ENCODE measurements at regions not wholly inside any gene's neighbourhood (a gene's known extent, or its start where the extent isn't known, plus 50 kb on each side); places are given as distances from the start of the nearest gene placed in this dataset.

DNA sequence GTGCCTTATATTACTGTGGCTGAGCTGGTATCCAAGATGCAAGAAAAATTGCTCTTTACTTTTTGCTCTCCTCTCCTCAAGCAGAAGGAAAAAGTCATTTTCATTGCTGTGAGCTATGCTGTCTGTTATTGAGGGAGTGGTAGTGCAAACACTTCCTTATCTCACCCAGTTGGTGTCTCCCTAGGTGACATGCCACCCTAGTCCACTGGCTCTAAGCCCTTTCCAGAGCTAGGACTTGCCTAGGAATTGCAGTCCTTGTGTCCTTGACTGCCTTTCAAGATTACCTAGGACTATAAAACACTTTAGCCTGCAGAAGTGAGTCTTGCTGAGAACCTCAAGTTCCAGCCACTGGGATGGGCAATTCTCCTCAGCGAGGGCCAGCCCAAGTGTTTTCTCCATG is 458.3 kb downstream of the MRPL39 start:
- H3K27ac ChIP-seq (ENCODE audit: low read depth in 1 of 2, low read length in 2 of 2): no peak overlapping the region
- DNase-seq (ENCODE audit: low spot score): no peak
- H3K9me3 ChIP-seq (ENCODE audit: control insufficient read depth in 4 of 4, low read length in 3 of 4): no peaks in the 10 kb centered on the region
- no peak overlapping the region for H3K9ac ChIP-seq (ENCODE audit: low read depth in 1 of 2, low read length in 2 of 2)
- no peak overlapping the region for H3K4me3 ChIP-seq (ENCODE audit: low read depth in 1 of 3, low read length in 3 of 3)
- no peak for TF ChIP-seq JUND (IDR thresholded peaks at IDR 0.05)
- no peak for TF ChIP-seq NR2F2 (IDR thresholded peaks at IDR 0.05)
- TF ChIP-seq, protein P1, sequence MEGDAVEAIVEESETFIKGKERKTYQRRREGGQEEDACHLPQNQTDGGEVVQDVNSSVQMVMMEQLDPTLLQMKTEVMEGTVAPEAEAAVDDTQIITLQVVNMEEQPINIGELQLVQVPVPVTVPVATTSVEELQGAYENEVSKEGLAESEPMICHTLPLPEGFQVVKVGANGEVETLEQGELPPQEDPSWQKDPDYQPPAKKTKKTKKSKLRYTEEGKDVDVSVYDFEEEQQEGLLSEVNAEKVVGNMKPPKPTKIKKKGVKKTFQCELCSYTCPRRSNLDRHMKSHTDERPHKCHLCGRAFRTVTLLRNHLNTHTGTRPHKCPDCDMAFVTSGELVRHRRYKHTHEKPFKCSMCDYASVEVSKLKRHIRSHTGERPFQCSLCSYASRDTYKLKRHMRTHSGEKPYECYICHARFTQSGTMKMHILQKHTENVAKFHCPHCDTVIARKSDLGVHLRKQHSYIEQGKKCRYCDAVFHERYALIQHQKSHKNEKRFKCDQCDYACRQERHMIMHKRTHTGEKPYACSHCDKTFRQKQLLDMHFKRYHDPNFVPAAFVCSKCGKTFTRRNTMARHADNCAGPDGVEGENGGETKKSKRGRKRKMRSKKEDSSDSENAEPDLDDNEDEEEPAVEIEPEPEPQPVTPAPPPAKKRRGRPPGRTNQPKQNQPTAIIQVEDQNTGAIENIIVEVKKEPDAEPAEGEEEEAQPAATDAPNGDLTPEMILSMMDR (IDR thresholded peaks at IDR 0.05; ENCODE audit: low read depth, low read length, missing input control): no peak
- no peak for TF ChIP-seq GABPA (IDR thresholded peaks at IDR 0.05 in 1 of 2, conservative IDR thresholded peaks at IDR 0.05 in 1 of 2)
- TF ChIP-seq SP1 (IDR thresholded peaks at IDR 0.05): no peak
- no peaks in the 10 kb centered on the region for H3K27me3 ChIP-seq (ENCODE audit: control insufficient read depth in 4 of 4, insufficient read depth in 4 of 4, low read length in 3 of 4)
- WGBS: 81% methylated on average over 1 of the region's 1 CpG
- no peaks in the 10 kb centered on the region for H3K36me3 ChIP-seq (ENCODE audit: control insufficient read depth in 4 of 4, insufficient read depth in 3 of 4, low read depth in 1 of 4, low read length in 3 of 4)
- H3K4me1 ChIP-seq (ENCODE audit: control insufficient read depth in 4 of 4, insufficient read depth in 4 of 4, low read length in 3 of 4): no peaks in the 10 kb centered on the region

DNA sequence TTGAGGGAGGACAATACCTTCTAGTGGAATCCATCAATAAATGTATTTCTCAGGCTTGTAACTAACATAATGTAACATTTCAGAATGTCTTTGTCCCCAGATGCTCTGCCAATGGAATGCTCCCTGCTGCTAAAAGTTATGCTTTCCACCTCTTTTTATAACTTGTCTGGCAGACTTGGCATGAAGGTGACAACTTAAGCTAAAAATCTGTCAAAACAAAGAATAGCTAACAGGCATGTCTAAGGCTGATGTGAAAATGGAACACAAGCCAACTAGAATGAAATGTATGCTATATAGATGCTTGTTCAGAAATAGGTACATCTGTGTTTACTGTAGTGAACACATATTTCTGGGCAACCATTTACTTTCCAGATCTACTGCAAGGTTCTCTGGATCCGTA is 467.9 kb downstream of the MRPL39 start:
- no peaks in the 10 kb centered on the region for H3K36me3 ChIP-seq (ENCODE audit: control insufficient read depth in 4 of 4, insufficient read depth in 3 of 4, low read depth in 1 of 4, low read length in 3 of 4)
- H3K9me3 ChIP-seq (ENCODE audit: control insufficient read depth in 4 of 4, low read length in 3 of 4): no peaks in the 10 kb centered on the region
- no peak overlapping the region for H3K9ac ChIP-seq (ENCODE audit: low read depth in 1 of 2, low read length in 2 of 2)
- 65% methylated on average over 1 of the region's 1 CpG for WGBS
- DNase-seq (ENCODE audit: low spot score): no peak
- no peaks in the 10 kb centered on the region for H3K4me1 ChIP-seq (ENCODE audit: control insufficient read depth in 4 of 4, insufficient read depth in 4 of 4, low read length in 3 of 4)
- no peak overlapping the region for H3K27ac ChIP-seq (ENCODE audit: low read depth in 1 of 2, low read length in 2 of 2)
- no peaks in the 10 kb centered on the region for H3K27me3 ChIP-seq (ENCODE audit: control insufficient read depth in 4 of 4, insufficient read depth in 4 of 4, low read length in 3 of 4)
- H3K4me3 ChIP-seq (ENCODE audit: low read depth in 1 of 3, low read length in 3 of 3): no peak overlapping the region
- TF ChIP-seq GABPA (IDR thresholded peaks at IDR 0.05 in 1 of 2, conservative IDR thresholded peaks at IDR 0.05 in 1 of 2): no peak
- no peak for TF ChIP-seq SP1 (IDR thresholded peaks at IDR 0.05)
- no peak for TF ChIP-seq NR2F2 (IDR thresholded peaks at IDR 0.05)
- TF ChIP-seq, protein P2, sequence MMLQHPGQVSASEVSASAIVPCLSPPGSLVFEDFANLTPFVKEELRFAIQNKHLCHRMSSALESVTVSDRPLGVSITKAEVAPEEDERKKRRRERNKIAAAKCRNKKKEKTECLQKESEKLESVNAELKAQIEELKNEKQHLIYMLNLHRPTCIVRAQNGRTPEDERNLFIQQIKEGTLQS (IDR thresholded peaks at IDR 0.05): no peak
- TF ChIP-seq TAF1 (conservative IDR thresholded peaks at IDR 0.05): no peak
- no peak for TF ChIP-seq HNF4G (IDR thresholded peaks at IDR 0.05)
- TF ChIP-seq FOXA2 (IDR thresholded peaks at IDR 0.05): no peak
- TF ChIP-seq JUND (IDR thresholded peaks at IDR 0.05): no peak
- TF ChIP-seq, protein P1 (IDR thresholded peaks at IDR 0.05; ENCODE audit: low read depth, low read length, missing input control): no peak
- no peak for TF ChIP-seq FOXA1 (IDR thresholded peaks at IDR 0.05)
- no peak for TF ChIP-seq EGR1 (IDR thresholded peaks at IDR 0.05; ENCODE audit: low read depth in 2 of 2)
- TF ChIP-seq, protein P3, sequence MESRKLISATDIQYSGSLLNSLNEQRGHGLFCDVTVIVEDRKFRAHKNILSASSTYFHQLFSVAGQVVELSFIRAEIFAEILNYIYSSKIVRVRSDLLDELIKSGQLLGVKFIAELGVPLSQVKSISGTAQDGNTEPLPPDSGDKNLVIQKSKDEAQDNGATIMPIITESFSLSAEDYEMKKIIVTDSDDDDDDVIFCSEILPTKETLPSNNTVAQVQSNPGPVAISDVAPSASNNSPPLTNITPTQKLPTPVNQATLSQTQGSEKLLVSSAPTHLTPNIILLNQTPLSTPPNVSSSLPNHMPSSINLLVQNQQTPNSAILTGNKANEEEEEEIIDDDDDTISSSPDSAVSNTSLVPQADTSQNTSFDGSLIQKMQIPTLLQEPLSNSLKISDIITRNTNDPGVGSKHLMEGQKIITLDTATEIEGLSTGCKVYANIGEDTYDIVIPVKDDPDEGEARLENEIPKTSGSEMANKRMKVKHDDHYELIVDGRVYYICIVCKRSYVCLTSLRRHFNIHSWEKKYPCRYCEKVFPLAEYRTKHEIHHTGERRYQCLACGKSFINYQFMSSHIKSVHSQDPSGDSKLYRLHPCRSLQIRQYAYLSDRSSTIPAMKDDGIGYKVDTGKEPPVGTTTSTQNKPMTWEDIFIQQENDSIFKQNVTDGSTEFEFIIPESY (IDR thresholded peaks at IDR 0.05): no peak
- no peak for TF ChIP-seq YY1 (IDR thresholded peaks at IDR 0.05)
- no peak for TF ChIP-seq RAD21 (IDR thresholded peaks at IDR 0.05)
